ENCODE measurements at regions not wholly inside any gene's neighbourhood (a gene's known extent, or its start where the extent isn't known, plus 50 kb on each side); places are given as distances from the start of the nearest gene placed in this dataset.

- no peak for TF ChIP-seq TEAD4 (IDR thresholded peaks at IDR 0.05; ENCODE audit: borderline replicate concordance, insufficient read depth)
- no peak for TF ChIP-seq EP300 (IDR thresholded peaks at IDR 0.05; ENCODE audit: borderline replicate concordance in 1 of 2, low read depth in 1 of 2, low read length in 1 of 2)
Observed at GRCh38 chr3:43971486-43971885, 270.2 kb upstream of the TOPAZ1 start (continued).

- no peaks in the 10 kb centered on the region for H3K9me3 ChIP-seq
- DNase-seq = no peak
- H3F3A ChIP-seq (replicated peaks; ENCODE audit: insufficient read depth) = no peaks in the 10 kb centered on the region
- H3K79me2 ChIP-seq (ENCODE audit: insufficient read depth) = no peaks in the 10 kb centered on the region
- no peaks in the 10 kb centered on the region for H3K27me3 ChIP-seq (ENCODE audit: insufficient read depth)
- H3K4me2 ChIP-seq = no peak overlapping the region
- 96% methylated on average over 2 of the region's 2 CpGs for WGBS (ENCODE audit: low lambda C conversion rate)
- no peaks in the 10 kb centered on the region for H3K9me2 ChIP-seq
- POLR2A ChIA-PET = no interaction called here
- no peak overlapping the region for H3K9ac ChIP-seq
- no peaks in the 10 kb centered on the region for H4K20me1 ChIP-seq (ENCODE audit: insufficient read depth)
- TF ChIP-seq FOSL2 (IDR thresholded peaks at IDR 0.05; ENCODE audit: borderline replicate concordance, low read depth) (no peak), RAD21 (IDR thresholded peaks at IDR 0.05; ENCODE audit: low read length) (no peak), MXI1 (IDR thresholded peaks at IDR 0.05; ENCODE audit: low read depth, low read length) (no peak), YY1 (IDR thresholded peaks at IDR 0.05; ENCODE audit: low read depth) (no peak), USF1 (IDR thresholded peaks at IDR 0.05; ENCODE audit: borderline replicate concordance, low read depth) (no peak), NRF1 (IDR thresholded peaks at IDR 0.05; ENCODE audit: low read depth, low read length) (no peak), REST (IDR thresholded peaks at IDR 0.05; ENCODE audit: low read depth, low read length) (no peak), RFX5 (IDR thresholded peaks at IDR 0.05; ENCODE audit: low read length) (no peak), PBX3 (IDR thresholded peaks at IDR 0.05) (no peak), RCOR1 (IDR thresholded peaks at IDR 0.05; ENCODE audit: low read length) (no peak), TEAD4 (IDR thresholded peaks at IDR 0.05; ENCODE audit: borderline replicate concordance, insufficient read depth) (no peak), JUND (IDR thresholded peaks at IDR 0.05) (no peak), ZBTB33 (IDR thresholded peaks at IDR 0.05; ENCODE audit: borderline replicate concordance, low read depth) (no peak), MEF2A (IDR thresholded peaks at IDR 0.05; ENCODE audit: borderline replicate concordance, low read depth) (no peak), CTCF (IDR thresholded peaks at IDR 0.05) (no peak), SMC3 (IDR thresholded peaks at IDR 0.05; ENCODE audit: low read depth, low read length) (no peak)
- CTCF ChIA-PET = interaction anchor here (1.1 kb wide), 1 partner anchor 220 kb away, joined by 3 read pairs; no protein-coding TSS in a partner anchor
- no peaks in the 10 kb centered on the region for H3K36me3 ChIP-seq (replicated peaks in 1 of 2; ENCODE audit: control insufficient read depth in 1 of 2, insufficient read depth in 2 of 2, low read length in 1 of 2)
- H3K4me3 ChIP-seq (ENCODE audit: low read depth in 2 of 2, low read length in 1 of 2) = no peak overlapping the region
- no peak overlapping the region for H3K27ac ChIP-seq (ENCODE audit: low read depth in 2 of 2, low read length in 1 of 2)
- no peak overlapping the region for H2AFZ ChIP-seq (ENCODE audit: low read depth)
- no peaks in the 10 kb centered on the region for H3K4me1 ChIP-seq (ENCODE audit: control insufficient read depth in 1 of 2, insufficient read depth in 2 of 2, low read depth in 1 of 2, low read length in 1 of 2)
Observed at GRCh38 chr3:43978708-43979107, 263.0 kb upstream of the TOPAZ1 start.
